Mesothelial cell of epicardium (in vitro differentiated cells): ENCODE measurements at regions not wholly inside any gene's neighbourhood (a gene's known extent, or its start where the extent isn't known, plus 50 kb on each side); places are given as distances from the start of the nearest gene placed in this dataset.

Experiments
- DNase-seq, 2 experiments: peaks; one replicate each; pipeline ENCODE4 v3.0.0; 2021; ENCODE audit warnings: low spot score in 2 of 2; ENCODE audit not compliant: unreplicated experiment in 2 of 2
- H3K27ac Mint-ChIP-seq: 2 replicates; pipeline ENCODE4 v1.8.0; 2021; ENCODE audit warnings: mixed read lengths
- H3K27me3 Mint-ChIP-seq: 2 replicates; pipeline ENCODE4 v1.8.0; 2021; ENCODE audit warnings: low read depth, mixed read lengths
- H3K36me3 Mint-ChIP-seq: 2 replicates; pipeline ENCODE4 v1.8.0; 2021; ENCODE audit warnings: mixed read lengths
- H3K4me1 Mint-ChIP-seq: 2 replicates; pipeline ENCODE4 v1.8.0; 2021; ENCODE audit warnings: mixed read lengths
- H3K4me3 Mint-ChIP-seq: 2 replicates; pipeline ENCODE4 v1.8.0; 2021; ENCODE audit warnings: mild to moderate bottlenecking, moderate library complexity, mixed read lengths
- H3K9me3 Mint-ChIP-seq: 2 replicates; pipeline ENCODE4 v1.8.0; 2021; ENCODE audit warnings: mixed read lengths
- TF ChIP-seq, protein P1 (sequence below): fragments of 200-600 bp; sonication (generic); IDR thresholded peaks from one replicate; pipeline ENCODE4 v1.5.0; 2021; ENCODE audit warnings: antibody characterized with exemption; ENCODE audit not compliant: unreplicated experiment

DNA sequence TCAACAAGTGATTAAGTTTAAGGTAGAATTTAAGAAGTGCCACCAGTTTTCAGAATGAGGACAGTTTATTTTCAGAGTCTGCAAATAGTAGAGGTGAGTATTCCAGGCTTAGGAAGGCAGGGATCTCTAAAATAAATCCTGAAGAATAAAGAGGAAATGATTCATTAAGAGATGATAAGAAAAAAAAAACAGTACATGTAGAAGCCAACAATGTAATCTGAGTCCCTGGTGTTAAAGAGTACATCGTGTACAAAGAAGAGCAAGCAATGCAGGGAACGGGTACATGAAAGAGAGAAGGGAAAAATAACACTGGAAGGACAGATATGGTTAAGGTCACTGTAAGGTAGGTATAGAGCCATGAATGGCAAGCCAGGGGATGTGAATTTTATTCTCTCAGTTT is 95.2 kb upstream of the FOXG1 start:
- no peak for DNase-seq
- H3K27ac Mint-ChIP-seq, result no peak overlapping the region
- no peaks in the 10 kb centered on the region for H3K36me3 Mint-ChIP-seq
- no peaks in the 10 kb centered on the region for H3K27me3 Mint-ChIP-seq
- H3K4me1 Mint-ChIP-seq, result peaks cover 5% of the 10 kb centered on the region
- TF ChIP-seq, protein P1, sequence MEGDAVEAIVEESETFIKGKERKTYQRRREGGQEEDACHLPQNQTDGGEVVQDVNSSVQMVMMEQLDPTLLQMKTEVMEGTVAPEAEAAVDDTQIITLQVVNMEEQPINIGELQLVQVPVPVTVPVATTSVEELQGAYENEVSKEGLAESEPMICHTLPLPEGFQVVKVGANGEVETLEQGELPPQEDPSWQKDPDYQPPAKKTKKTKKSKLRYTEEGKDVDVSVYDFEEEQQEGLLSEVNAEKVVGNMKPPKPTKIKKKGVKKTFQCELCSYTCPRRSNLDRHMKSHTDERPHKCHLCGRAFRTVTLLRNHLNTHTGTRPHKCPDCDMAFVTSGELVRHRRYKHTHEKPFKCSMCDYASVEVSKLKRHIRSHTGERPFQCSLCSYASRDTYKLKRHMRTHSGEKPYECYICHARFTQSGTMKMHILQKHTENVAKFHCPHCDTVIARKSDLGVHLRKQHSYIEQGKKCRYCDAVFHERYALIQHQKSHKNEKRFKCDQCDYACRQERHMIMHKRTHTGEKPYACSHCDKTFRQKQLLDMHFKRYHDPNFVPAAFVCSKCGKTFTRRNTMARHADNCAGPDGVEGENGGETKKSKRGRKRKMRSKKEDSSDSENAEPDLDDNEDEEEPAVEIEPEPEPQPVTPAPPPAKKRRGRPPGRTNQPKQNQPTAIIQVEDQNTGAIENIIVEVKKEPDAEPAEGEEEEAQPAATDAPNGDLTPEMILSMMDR, result no peak
- no peaks in the 10 kb centered on the region for H3K9me3 Mint-ChIP-seq
- H3K4me3 Mint-ChIP-seq, result no peak overlapping the region

DNA sequence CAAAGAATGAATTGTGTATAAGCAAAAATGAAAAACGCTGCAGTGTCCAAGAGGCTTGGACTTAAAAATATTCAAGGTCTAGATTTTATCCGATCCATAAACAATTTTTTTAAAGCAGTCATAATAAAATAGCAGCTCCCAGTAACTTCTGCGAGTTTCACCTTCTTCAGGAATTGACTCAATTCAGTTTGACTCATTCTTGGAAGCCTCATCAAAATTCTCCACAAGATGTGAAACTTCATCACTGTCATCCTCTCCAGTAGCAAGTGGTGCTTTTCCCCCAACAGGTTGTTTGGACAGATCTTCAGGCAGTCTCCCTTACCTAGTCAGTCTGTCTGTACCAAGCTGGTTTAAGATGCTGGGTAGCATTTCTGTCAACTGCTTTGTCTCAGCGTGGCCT is 93.5 kb upstream of the FOXG1 start:
- Mint-ChIP-seq H3K36me3 (no peaks in the 10 kb centered on the region), H3K9me3 (no peaks in the 10 kb centered on the region), H3K27me3 (no peaks in the 10 kb centered on the region), H3K4me3 (no peak overlapping the region), H3K27ac (no peak overlapping the region), H3K4me1 (peaks cover 5% of the 10 kb centered on the region)
- no peak for DNase-seq
- TF ChIP-seq, protein P1, result no peak

DNA sequence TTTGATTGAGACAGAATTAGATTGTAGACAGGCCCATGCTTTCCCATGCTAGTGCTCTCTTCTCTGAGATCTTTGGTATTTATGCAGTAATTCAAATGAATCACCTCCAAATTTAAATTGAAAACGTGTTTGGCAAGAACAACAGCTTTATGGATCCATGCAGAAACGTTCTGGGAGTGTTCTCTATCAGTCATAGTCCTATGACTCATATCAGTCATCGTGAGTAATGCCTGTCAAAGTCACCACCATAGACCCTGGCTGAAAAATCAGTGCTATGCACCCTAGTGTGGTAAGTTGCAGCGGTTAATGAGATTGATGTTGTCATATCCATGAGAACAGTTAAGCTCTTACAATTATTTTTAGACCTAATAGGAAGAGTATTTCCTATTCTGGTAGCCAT is 90.1 kb upstream of the FOXG1 start:
- peaks cover 3% of the 10 kb centered on the region for H3K4me1 Mint-ChIP-seq
- no peak for DNase-seq
- H3K27ac Mint-ChIP-seq, result no peak overlapping the region
- no peaks in the 10 kb centered on the region for H3K9me3 Mint-ChIP-seq
- no peaks in the 10 kb centered on the region for H3K36me3 Mint-ChIP-seq
- H3K27me3 Mint-ChIP-seq, result no peaks in the 10 kb centered on the region
- H3K4me3 Mint-ChIP-seq, result no peak overlapping the region
- TF ChIP-seq, protein P1, result no peak

DNA sequence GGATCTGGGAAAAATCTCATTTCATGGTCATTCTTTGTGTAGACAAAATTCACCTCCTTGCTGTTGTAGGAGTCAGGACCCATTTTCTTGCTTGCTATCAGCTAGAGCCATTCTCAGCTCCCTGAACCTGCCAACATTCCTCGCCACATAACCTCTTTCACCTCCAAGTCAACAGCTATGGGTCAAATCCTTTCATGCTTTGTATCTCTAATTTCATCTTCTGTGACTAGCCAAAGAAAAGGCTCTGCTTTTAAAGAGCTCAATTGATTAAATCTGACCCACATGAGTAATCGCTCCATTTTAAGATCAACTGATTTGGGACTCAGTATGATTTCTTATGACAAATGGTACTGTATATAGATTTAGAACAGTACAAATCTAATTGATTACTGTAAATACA is 89.2 kb upstream of the FOXG1 start:
- Mint-ChIP-seq H3K27me3 (no peaks in the 10 kb centered on the region), H3K4me1 (no peaks in the 10 kb centered on the region), H3K4me3 (no peak overlapping the region), H3K36me3 (no peaks in the 10 kb centered on the region), H3K27ac (no peak overlapping the region), H3K9me3 (peaks cover 4% of the 10 kb centered on the region)
- TF ChIP-seq, protein P1, result no peak
- DNase-seq, result no peak

DNA sequence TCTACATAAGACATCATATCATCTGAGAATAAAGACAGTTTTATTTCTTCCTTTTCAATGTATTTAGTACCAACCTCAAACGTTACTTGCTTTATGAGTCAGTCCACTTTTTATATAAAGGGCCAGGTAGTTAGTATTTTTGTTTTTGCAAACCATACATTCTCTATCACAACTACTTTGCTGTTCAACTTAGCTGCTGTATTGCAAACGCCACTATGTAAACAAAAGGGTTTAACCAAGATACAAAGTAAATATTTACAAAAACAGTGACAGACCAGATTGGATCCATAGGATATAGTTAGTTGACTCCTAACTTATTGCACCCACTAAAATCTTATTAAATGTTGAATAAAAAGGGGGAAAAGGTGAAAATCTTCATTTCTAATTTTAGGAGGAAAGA is 87.7 kb upstream of the FOXG1 start:
- peaks cover 10% of the 10 kb centered on the region for H3K9me3 Mint-ChIP-seq
- H3K36me3 Mint-ChIP-seq, result no peaks in the 10 kb centered on the region
- TF ChIP-seq, protein P1, result no peak

DNA sequence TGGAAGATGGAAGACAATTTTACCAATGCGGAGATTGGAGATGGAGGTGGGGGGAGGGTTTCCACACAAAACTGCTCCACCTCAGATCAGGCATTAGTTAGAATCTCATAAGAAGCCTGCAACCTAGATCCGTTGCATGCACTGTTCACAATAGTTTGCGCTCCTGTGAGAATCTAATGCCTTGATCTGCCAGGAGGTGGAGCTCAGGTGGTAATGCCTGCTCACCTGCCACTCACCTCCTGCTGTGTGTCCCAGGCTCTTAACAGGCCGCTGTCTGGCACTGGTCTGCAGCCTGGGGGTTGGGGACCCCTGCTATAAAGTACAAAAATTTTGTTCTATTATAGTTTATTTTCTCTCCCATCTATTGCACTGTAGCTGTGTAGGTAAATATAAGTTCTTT is 84.9 kb upstream of the FOXG1 start:
- TF ChIP-seq, protein P1, result no peak
- Mint-ChIP-seq H3K9me3 (peaks cover 18% of the 10 kb centered on the region), H3K36me3 (no peaks in the 10 kb centered on the region), H3K4me1 (no peaks in the 10 kb centered on the region), H3K27ac (no peak overlapping the region), H3K4me3 (no peak overlapping the region), H3K27me3 (no peaks in the 10 kb centered on the region)
- DNase-seq, result no peak

More for the DNA sequence above, 87.7 kb upstream of the FOXG1 start:
- Mint-ChIP-seq H3K4me1 (no peaks in the 10 kb centered on the region), H3K27me3 (no peaks in the 10 kb centered on the region), H3K27ac (no peak overlapping the region), H3K4me3 (no peak overlapping the region)
- DNase-seq, result no peak
